Endodermal cell (in vitro differentiated cells): ENCODE measurements at regions not wholly inside any gene's neighbourhood (a gene's known extent, or its start where the extent isn't known, plus 50 kb on each side); places are given as distances from the start of the nearest gene placed in this dataset.

Experiments
- DNase-seq: peaks from one replicate; pipeline ENCODE4 v3.0.0-alpha.2; 2017
- H3K27ac ChIP-seq: 2 replicates; pipeline ENCODE4 v1.5.1; 2013; ENCODE audit warnings: mild to moderate bottlenecking, low read depth, low read length, moderate library complexity
- H3K27me3 ChIP-seq: 2 replicates; pipeline ENCODE4 v1.6.1; 2013; ENCODE audit warnings: mild to moderate bottlenecking, low read length, moderate library complexity; ENCODE audit not compliant: insufficient read depth, control insufficient read depth, poor library complexity, severe bottlenecking
- H3K36me3 ChIP-seq: 2 replicates; pipeline ENCODE4 v1.7.0; 2013; ENCODE audit warnings: mild to moderate bottlenecking, low read length, moderate library complexity; ENCODE audit not compliant: control insufficient read depth, insufficient read depth
- H3K4me1 ChIP-seq: one replicate; pipeline ENCODE4 v1.7.0; 2013; ENCODE audit warnings: low read length; ENCODE audit not compliant: control insufficient read depth, insufficient read depth
- H3K4me3 ChIP-seq: 2 replicates; pipeline ENCODE4 v1.5.1; 2013; ENCODE audit warnings: mild to moderate bottlenecking, low read length, moderate library complexity
- H3K9ac ChIP-seq: 2 replicates; pipeline ENCODE4 v1.6.1; 2013; ENCODE audit warnings: mild to moderate bottlenecking, low read length, moderate library complexity; ENCODE audit not compliant: poor library complexity, severe bottlenecking; ENCODE audit errors: extremely low read depth
- H3K9me3 ChIP-seq: 2 replicates; pipeline ENCODE4 v1.6.1; 2013; ENCODE audit warnings: mild to moderate bottlenecking, low read length, moderate library complexity; ENCODE audit not compliant: control insufficient read depth
- H3K27ac Mint-ChIP-seq: 2 replicates; pipeline ENCODE4 v1.8.0; 2020; ENCODE audit warnings: mixed read lengths
- H3K27me3 Mint-ChIP-seq: 2 replicates; pipeline ENCODE4 v1.8.0; 2021; ENCODE audit warnings: mild to moderate bottlenecking, mixed read lengths; ENCODE audit not compliant: insufficient read depth
- H3K36me3 Mint-ChIP-seq: 2 replicates; pipeline ENCODE4 v1.8.0; 2020; ENCODE audit warnings: low read depth, mixed read lengths
- H3K4me1 Mint-ChIP-seq: 2 replicates; pipeline ENCODE4 v1.8.0; 2020; ENCODE audit warnings: mixed read lengths
- H3K4me3 Mint-ChIP-seq: 2 replicates; pipeline ENCODE4 v1.8.0; 2020; ENCODE audit warnings: mild to moderate bottlenecking, moderate library complexity, mixed read lengths
- H3K9me3 Mint-ChIP-seq: 2 replicates; pipeline ENCODE4 v1.8.0; 2020; ENCODE audit warnings: mild to moderate bottlenecking, mixed read lengths
- WGBS, 2 experiments: methylation state at CpG; one replicate each; pipeline versions ENCODE4 v1.1.5 to v1.1.7; 2013; ENCODE audit warnings: missing lambda C conversion rate in 2 of 2, mixed read lengths in 1 of 2; ENCODE audit not compliant: insufficient coverage in 1 of 2, insufficient read length in 1 of 2; 5-methylcytosine and 5-hydroxymethylcytosine counted together
- TF ChIP-seq, protein P1 (sequence below): fragments of 200-600 bp; sonication (generic); conservative IDR thresholded peaks from 2 replicates; pipeline ENCODE4 v1.5.0; 2021; ENCODE audit warnings: antibody characterized with exemption, mild to moderate bottlenecking

DNA sequence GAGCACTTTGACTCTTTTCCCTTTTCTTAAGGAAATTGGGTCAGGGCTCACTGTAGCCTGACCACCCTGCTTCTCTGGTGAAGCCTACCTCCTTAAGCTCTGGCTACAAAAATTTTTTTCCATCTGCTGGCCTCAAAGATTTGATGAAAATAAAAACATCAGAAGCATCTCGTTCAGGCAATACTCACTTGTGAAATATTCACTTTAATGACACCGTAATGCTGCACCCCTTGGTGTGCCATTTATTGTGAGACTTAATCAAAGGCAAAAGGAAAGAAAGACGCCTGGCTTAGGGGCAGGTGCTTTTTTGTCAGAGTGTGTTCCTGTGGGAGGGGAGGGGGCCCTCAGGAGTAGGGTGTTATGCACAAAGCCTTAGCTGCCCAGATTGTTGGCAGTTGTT is 155.0 kb upstream of the TMPO start:
- no peak overlapping the region for H3K4me3 ChIP-seq
- H3K36me3 ChIP-seq: no peaks in the 10 kb centered on the region
- H3K9ac ChIP-seq: no peak overlapping the region
- WGBS, 2 experiments: 91% methylated on average over 3 of the region's 3 CpGs; no CpG with 5 or more reads in 1 of the 2 experiments
- H3K27ac ChIP-seq: peak overlapping the region; percentile 73
- H3K27ac Mint-ChIP-seq: no peak overlapping the region
- H3K27me3 Mint-ChIP-seq: no peaks in the 10 kb centered on the region
- no peaks in the 10 kb centered on the region for H3K9me3 ChIP-seq
- H3K4me1 ChIP-seq: peaks cover 7% of the 10 kb centered on the region
- no peaks in the 10 kb centered on the region for H3K9me3 Mint-ChIP-seq
- H3K36me3 Mint-ChIP-seq: no peaks in the 10 kb centered on the region
- no peak overlapping the region for H3K4me3 Mint-ChIP-seq
- H3K27me3 ChIP-seq: no peaks in the 10 kb centered on the region
- no peak for DNase-seq
- peaks cover 31% of the 10 kb centered on the region for H3K4me1 Mint-ChIP-seq
- TF ChIP-seq, protein P1, sequence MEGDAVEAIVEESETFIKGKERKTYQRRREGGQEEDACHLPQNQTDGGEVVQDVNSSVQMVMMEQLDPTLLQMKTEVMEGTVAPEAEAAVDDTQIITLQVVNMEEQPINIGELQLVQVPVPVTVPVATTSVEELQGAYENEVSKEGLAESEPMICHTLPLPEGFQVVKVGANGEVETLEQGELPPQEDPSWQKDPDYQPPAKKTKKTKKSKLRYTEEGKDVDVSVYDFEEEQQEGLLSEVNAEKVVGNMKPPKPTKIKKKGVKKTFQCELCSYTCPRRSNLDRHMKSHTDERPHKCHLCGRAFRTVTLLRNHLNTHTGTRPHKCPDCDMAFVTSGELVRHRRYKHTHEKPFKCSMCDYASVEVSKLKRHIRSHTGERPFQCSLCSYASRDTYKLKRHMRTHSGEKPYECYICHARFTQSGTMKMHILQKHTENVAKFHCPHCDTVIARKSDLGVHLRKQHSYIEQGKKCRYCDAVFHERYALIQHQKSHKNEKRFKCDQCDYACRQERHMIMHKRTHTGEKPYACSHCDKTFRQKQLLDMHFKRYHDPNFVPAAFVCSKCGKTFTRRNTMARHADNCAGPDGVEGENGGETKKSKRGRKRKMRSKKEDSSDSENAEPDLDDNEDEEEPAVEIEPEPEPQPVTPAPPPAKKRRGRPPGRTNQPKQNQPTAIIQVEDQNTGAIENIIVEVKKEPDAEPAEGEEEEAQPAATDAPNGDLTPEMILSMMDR: no peak

DNA sequence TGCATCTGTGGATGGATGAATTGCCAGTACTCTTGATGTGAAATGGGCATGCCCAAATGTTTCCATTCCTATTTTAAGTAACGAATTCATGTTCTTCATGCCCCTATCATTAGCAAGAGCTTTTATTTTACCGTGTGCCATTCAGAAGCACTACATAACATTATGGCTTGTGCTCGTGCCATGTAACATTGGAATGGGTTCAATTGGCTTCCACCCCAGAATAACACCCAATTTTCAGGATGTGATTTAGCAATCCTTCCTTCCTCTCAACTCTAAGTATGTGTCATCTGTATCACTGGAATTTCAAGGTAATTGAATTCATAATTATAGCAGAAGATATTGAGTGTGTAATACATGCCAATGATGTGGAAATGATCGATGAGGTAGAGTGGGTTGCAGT is 145.8 kb upstream of the TMPO start:
- no peaks in the 10 kb centered on the region for H3K36me3 ChIP-seq
- H3K9me3 ChIP-seq: no peaks in the 10 kb centered on the region
- H3K27me3 ChIP-seq: no peaks in the 10 kb centered on the region
- no peak overlapping the region for H3K9ac ChIP-seq
- no peaks in the 10 kb centered on the region for H3K36me3 Mint-ChIP-seq
- no peak overlapping the region for H3K27ac ChIP-seq
- DNase-seq: no peak
- H3K27ac Mint-ChIP-seq: no peak overlapping the region
- H3K4me3 Mint-ChIP-seq: no peak overlapping the region
- 96% methylated on average over 3 of the region's 4 CpGs for WGBS, 2 experiments
- H3K4me1 ChIP-seq: peaks cover 3% of the 10 kb centered on the region
- H3K9me3 Mint-ChIP-seq: no peaks in the 10 kb centered on the region
- H3K4me1 Mint-ChIP-seq: peaks cover 21% of the 10 kb centered on the region
- H3K27me3 Mint-ChIP-seq: no peaks in the 10 kb centered on the region
- TF ChIP-seq, protein P1: no peak
- no peak overlapping the region for H3K4me3 ChIP-seq

DNA sequence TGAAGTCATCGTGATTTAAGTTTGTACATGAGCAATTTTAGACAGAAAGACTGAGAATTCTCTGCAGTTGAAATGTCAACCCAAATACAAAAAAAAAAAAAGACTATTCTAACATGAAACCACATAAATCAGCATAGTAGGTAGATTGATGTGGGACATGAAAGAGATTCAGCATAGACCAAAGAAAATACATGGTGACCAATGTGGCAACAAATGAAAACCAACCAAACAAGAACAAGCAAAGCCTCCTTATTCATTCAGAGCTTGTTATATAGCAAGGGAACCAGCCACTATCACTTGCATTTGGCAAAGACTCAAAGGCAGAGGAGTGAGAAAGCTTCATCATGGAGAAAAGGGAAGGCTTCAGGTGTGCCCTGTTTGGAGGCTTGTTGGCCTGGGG is 144.4 kb upstream of the TMPO start:
- Mint-ChIP-seq H3K36me3 (no peaks in the 10 kb centered on the region), H3K4me3 (no peak overlapping the region), H3K4me1 (peaks cover 21% of the 10 kb centered on the region), H3K9me3 (no peaks in the 10 kb centered on the region), H3K27ac (no peak overlapping the region), H3K27me3 (no peaks in the 10 kb centered on the region)
- Histone ChIP-seq H3K4me1 (peaks cover 3% of the 10 kb centered on the region), H3K27ac (no peak overlapping the region), H3K9me3 (no peaks in the 10 kb centered on the region), H3K9ac (no peak overlapping the region), H3K4me3 (no peak overlapping the region), H3K36me3 (no peaks in the 10 kb centered on the region), H3K27me3 (no peaks in the 10 kb centered on the region)
- 70% methylated on average over 1 of the region's 1 CpG; no CpG with 5 or more reads in 1 of the 2 experiments for WGBS, 2 experiments
- TF ChIP-seq, protein P1: no peak
- DNase-seq: no peak
